ENCODE measurements at regions not wholly inside any gene's neighbourhood (a gene's known extent, or its start where the extent isn't known, plus 50 kb on each side); places are given as distances from the start of the nearest gene placed in this dataset.

DNA sequence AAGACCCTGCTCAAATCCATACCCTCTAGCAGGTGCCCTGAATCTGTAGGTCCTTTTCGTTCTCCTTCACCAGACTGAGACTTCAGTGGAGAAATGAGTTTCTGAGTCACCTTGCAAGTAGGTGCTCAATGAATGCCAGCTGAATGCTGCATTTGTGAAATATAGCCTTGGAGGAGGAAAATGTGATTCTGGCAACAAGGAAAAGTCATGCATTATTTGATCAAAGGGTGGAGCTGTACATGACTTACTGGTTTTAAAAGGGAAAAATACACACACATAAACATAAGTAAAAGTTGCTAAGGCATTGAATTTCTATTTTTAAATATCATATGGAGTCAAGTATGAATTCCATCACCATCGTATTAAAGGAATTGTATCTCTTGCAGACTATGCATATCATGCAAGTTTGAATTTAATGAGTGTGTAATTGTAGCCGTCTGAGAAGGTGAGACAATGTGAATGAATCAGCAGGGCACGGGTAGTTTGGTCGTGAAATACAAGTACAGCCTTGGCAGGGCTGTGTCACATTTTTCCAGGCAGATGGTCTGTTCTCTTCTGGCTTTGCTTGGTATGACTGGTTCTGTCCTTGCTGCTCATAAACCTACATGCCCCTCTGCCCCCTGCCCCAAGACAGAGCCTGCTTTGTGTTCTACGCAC, 160.8 kb downstream of the COL6A3 start:
- TF ChIP-seq, protein P1, sequence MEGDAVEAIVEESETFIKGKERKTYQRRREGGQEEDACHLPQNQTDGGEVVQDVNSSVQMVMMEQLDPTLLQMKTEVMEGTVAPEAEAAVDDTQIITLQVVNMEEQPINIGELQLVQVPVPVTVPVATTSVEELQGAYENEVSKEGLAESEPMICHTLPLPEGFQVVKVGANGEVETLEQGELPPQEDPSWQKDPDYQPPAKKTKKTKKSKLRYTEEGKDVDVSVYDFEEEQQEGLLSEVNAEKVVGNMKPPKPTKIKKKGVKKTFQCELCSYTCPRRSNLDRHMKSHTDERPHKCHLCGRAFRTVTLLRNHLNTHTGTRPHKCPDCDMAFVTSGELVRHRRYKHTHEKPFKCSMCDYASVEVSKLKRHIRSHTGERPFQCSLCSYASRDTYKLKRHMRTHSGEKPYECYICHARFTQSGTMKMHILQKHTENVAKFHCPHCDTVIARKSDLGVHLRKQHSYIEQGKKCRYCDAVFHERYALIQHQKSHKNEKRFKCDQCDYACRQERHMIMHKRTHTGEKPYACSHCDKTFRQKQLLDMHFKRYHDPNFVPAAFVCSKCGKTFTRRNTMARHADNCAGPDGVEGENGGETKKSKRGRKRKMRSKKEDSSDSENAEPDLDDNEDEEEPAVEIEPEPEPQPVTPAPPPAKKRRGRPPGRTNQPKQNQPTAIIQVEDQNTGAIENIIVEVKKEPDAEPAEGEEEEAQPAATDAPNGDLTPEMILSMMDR (IDR thresholded peaks at IDR 0.05) = no peak
- DNase-seq (no peak), ATAC-seq (ENCODE audit: low read depth) (no peak)
- Mint-ChIP-seq H3K4me1 (no peaks in the 10 kb centered on the region), H3K27me3 (peaks cover 12% of the 10 kb centered on the region), H3K9me3 (no peaks in the 10 kb centered on the region), H3K36me3 (ENCODE audit: low read depth) (no peaks in the 10 kb centered on the region), H3K27ac (no peak overlapping the region), H3K4me3 (no peak overlapping the region)
- POLR2A ChIA-PET = no interaction called here
- CTCF ChIA-PET = no interaction called here
- intact Hi-C loops (cut with micrococcal nuclease) = no loop called here

DNA sequence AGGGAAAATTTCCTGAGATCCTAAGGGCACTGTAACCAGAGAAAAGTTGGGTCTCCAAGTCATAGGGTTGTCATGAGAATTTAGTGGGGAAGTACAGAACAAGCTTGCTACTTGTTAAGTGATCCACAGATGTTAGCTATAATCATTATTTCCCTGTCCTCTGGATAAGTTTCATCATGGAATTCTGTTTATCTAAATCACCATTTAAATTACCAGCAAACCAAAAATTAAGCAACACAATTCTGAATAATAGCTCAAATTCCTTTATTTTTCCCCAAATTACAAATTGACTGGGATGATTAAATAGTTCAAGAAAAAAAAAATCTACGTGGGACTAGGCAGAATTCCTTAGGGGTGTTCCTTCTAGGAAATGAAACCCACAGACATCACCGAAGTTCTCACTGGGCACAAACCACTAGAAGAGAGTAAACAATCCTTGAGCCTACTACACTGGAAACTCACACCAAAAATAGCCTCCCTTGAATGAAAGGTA, 159.5 kb downstream of the COL6A3 start:
- H3K4me1 Mint-ChIP-seq = no peaks in the 10 kb centered on the region
- no peak overlapping the region for H3K4me3 Mint-ChIP-seq
- CTCF ChIA-PET = no interaction called here
- DNase-seq (no peak), ATAC-seq (ENCODE audit: low read depth) (no peak)
- H3K36me3 Mint-ChIP-seq (ENCODE audit: low read depth) = no peaks in the 10 kb centered on the region
- H3K27me3 Mint-ChIP-seq = peaks cover 8% of the 10 kb centered on the region
- intact Hi-C loops (cut with micrococcal nuclease) = no loop called here
- TF ChIP-seq, protein P1 (IDR thresholded peaks at IDR 0.05) = no peak
- H3K27ac Mint-ChIP-seq = no peak overlapping the region
- POLR2A ChIA-PET = no interaction called here
- no peaks in the 10 kb centered on the region for H3K9me3 Mint-ChIP-seq

DNA sequence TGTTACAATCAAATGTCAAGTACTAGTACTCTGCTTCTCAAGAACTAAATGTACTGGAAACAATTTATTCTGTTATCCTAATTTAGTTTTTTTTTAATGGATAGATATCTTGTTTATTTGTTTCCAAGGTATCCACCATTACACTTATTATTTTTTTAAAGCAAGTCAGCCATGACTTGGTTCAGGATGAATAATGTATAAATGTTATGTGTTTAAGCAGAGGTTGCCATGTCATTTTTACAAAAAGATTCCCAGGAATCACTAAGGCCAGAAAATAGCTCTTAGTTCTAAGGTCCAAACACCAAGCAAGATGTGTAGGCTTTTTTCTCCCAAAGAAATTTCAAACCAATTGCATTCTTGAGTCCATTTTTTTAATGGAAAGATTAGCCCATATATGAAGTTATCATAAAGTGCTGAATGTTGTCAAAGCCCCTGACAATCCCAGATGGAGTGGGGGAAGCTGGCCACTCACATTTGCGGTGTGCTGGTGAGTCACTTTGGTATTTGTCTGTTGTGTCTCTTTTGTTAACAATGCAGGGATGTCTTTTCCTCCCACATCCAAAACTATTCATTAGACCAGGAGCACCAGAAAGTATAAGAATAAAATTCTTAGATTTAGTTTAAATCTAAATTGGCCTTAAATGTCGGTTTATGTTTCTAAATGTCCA, 158.9 kb downstream of the COL6A3 start:
- no peaks in the 10 kb centered on the region for H3K36me3 Mint-ChIP-seq (ENCODE audit: low read depth)
- DNase-seq = no peak
- intact Hi-C loops (cut with micrococcal nuclease) = no loop called here
- POLR2A ChIA-PET = no interaction called here
- TF ChIP-seq, protein P1 (IDR thresholded peaks at IDR 0.05) = no peak
- CTCF ChIA-PET = no interaction called here
- H3K27ac Mint-ChIP-seq = no peak overlapping the region
- no peaks in the 10 kb centered on the region for H3K9me3 Mint-ChIP-seq
- ATAC-seq (ENCODE audit: low read depth) = no peak
- no peak overlapping the region for H3K4me3 Mint-ChIP-seq
- peaks cover 6% of the 10 kb centered on the region for H3K27me3 Mint-ChIP-seq
- no peaks in the 10 kb centered on the region for H3K4me1 Mint-ChIP-seq

DNA sequence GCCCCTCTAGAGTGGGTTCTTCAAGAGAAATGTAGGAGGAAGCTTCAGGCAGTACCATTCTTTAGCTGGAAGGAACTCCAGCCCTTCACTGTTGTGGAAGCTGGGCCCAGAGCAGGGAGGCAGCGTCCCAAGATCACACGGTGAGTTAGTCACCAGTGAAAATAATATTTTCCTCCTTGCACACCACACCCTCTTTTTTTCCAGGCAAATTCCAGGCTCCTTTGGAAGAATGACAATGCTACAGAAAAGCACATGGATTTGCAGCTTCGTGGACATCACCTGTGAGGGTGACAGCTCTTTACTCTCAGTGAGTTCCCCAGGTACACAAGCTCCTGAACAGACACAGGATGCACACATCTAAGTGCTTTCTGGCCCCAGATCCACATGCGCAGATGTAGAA, 157.1 kb downstream of the COL6A3 start:
- Mint-ChIP-seq H3K27me3 (peaks cover 6% of the 10 kb centered on the region), H3K36me3 (ENCODE audit: low read depth) (no peaks in the 10 kb centered on the region), H3K4me1 (no peaks in the 10 kb centered on the region), H3K4me3 (no peak overlapping the region), H3K9me3 (no peaks in the 10 kb centered on the region), H3K27ac (no peak overlapping the region)
- POLR2A ChIA-PET = no interaction called here
- DNase-seq (no peak), ATAC-seq (ENCODE audit: low read depth) (no peak)
- CTCF ChIA-PET = no interaction called here
- TF ChIP-seq, protein P1 (IDR thresholded peaks at IDR 0.05) = no peak
- intact Hi-C loops (cut with micrococcal nuclease) = no loop called here

DNA sequence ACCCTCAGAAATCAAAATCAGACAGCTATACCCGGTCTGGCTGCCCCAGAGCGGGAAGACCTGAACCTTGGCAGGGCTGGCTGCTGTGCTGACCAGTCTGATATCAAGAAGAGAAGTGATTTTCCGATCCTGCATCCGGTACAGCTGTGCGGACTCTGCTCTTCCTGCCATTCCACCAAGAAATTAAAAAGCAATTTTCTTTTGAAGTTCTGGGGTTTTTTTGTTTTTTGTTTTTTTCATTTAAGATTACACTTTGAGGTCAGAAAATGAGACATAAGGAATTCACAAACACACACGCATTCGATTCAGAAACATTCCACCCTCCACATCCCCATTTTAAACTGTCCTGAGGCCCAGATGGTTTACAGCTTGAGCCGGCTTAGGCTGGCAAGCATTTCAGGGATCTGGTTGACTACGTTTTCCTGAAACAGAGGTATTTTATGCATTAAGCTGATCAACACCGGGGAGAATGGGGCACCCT, 156.5 kb downstream of the COL6A3 start:
- DNase-seq (no peak), ATAC-seq (ENCODE audit: low read depth) (no peak)
- CTCF ChIA-PET = no interaction called here
- Mint-ChIP-seq H3K36me3 (ENCODE audit: low read depth) (no peaks in the 10 kb centered on the region), H3K27me3 (peaks cover 9% of the 10 kb centered on the region), H3K4me1 (no peaks in the 10 kb centered on the region), H3K4me3 (no peak overlapping the region), H3K9me3 (no peaks in the 10 kb centered on the region), H3K27ac (no peak overlapping the region)
- TF ChIP-seq, protein P1 (IDR thresholded peaks at IDR 0.05) = no peak
- POLR2A ChIA-PET = no interaction called here
- intact Hi-C loops (cut with micrococcal nuclease) = no loop called here
